Right renal cortex interstitium (tissue), 3 donors: ENCODE measurements at regions not wholly inside any gene's neighbourhood (a gene's known extent, or its start where the extent isn't known, plus 50 kb on each side); places are given as distances from the start of the nearest gene placed in this dataset.

Experiments used
- DNase-seq, 3 donors: peaks; one replicate each; pipeline ENCODE4 v3.0.0-alpha.2; 2013; ENCODE audit warnings: low read depth in 3 of 3, low spot score in 2 of 3

- no peak for DNase-seq
Observed at GRCh38 chr4:156503119-156503518, 468.5 kb downstream of the PDGFC start.

GRCh38 chr4:156501962-156502361 is 469.6 kb downstream of the PDGFC start:
- DNase-seq: no peak

- no peak for DNase-seq
Observed at GRCh38 chr4:156499684-156500083, 471.9 kb downstream of the PDGFC start.

- DNase-seq: no peak
Observed at GRCh38 chr4:156497486-156497885, 474.1 kb downstream of the PDGFC start.

- DNase-seq: no peak
Observed at GRCh38 chr4:156496797-156497196, 474.8 kb downstream of the PDGFC start.

GRCh38 chr4:156495836-156496235 is 475.8 kb downstream of the PDGFC start:
- DNase-seq: no peak

- DNase-seq: no peak
Observed at GRCh38 chr4:156495091-156495490, 476.5 kb downstream of the PDGFC start.

- no peak for DNase-seq
Observed at GRCh38 chr4:156493858-156494257, 477.7 kb downstream of the PDGFC start.

GRCh38 chr4:156487107-156487506 is 484.5 kb downstream of the PDGFC start:
- DNase-seq: no peak

GRCh38 chr4:156481845-156482244 is 489.8 kb downstream of the PDGFC start:
- no peak for DNase-seq

GRCh38 chr4:156477636-156478035 is 494.0 kb downstream of the PDGFC start:
- no peak for DNase-seq

GRCh38 chr4:156476359-156476758 is 495.2 kb downstream of the PDGFC start:
- DNase-seq: no peak

GRCh38 chr4:156475322-156475721 is 496.3 kb downstream of the PDGFC start:
- DNase-seq: no peak

- DNase-seq: no peak
Observed at GRCh38 chr4:156473151-156473550, 498.4 kb downstream of the PDGFC start.

- DNase-seq: no peak
Observed at GRCh38 chr4:156472624-156473023, 499.0 kb downstream of the PDGFC start.

- no peak for DNase-seq
Observed at GRCh38 chr4:156459584-156459983, 505.9 kb upstream of the CTSO start.

- DNase-seq: no peak
Observed at GRCh38 chr4:156456830-156457229, 503.2 kb upstream of the CTSO start.

- DNase-seq: no peak
Observed at GRCh38 chr4:156443488-156443887, 489.8 kb upstream of the CTSO start.

GRCh38 chr4:156442912-156443311 is 489.2 kb upstream of the CTSO start:
- no peak for DNase-seq

- DNase-seq: no peak
Observed at GRCh38 chr4:156439576-156440200, 486.0 kb upstream of the CTSO start.

GRCh38 chr4:156437666-156438065 is 484.0 kb upstream of the CTSO start:
- no peak for DNase-seq

GRCh38 chr4:156422576-156422975 is 468.9 kb upstream of the CTSO start:
- no peak for DNase-seq

GRCh38 chr4:156420623-156421022 is 467.0 kb upstream of the CTSO start:
- no peak for DNase-seq
